ENCODE measurements at regions not wholly inside any gene's neighbourhood (a gene's known extent, or its start where the extent isn't known, plus 50 kb on each side); places are given as distances from the start of the nearest gene placed in this dataset.

DNA sequence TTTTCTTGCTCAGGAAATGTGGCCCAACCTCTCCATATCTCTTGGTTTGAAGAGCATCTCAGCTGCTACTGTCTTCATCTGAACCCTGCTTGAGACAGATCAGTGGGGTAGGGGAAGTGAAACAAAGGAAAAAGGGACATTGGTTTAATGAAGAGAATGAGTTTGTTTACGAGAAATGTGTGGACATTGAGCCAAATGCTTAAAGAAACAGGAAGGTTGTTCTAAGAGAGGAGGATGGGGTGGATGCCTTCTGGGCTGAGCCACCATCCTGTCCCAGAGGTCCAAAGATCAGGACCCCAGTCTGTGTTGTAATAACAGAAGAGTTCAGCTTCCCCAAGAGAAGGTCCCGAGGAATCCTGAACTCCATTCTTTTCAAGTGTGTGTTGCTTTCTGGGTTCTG lies 369.7 kb downstream of the INSC start:
- no peaks in the 10 kb centered on the region for H3K9me3 Mint-ChIP-seq
- Histone ChIP-seq H3K9me2 (ENCODE audit: insufficient read depth) (peaks cover 8% of the 10 kb centered on the region; the same call in 1 of the 2 replicates), H2AFZ (no peak overlapping the region), H3K79me2 (replicated peaks; ENCODE audit: insufficient read depth) (no peaks in the 10 kb centered on the region), H3K27me3 (ENCODE audit: insufficient read depth) (no peaks in the 10 kb centered on the region), H4K20me1 (replicated peaks; ENCODE audit: insufficient read depth) (no peaks in the 10 kb centered on the region), H3F3A (replicated peaks; ENCODE audit: low read depth) (no peaks in the 10 kb centered on the region), H3K4me1 (ENCODE audit: insufficient read depth) (no peaks in the 10 kb centered on the region), H3K4me3 (no peak overlapping the region), H3K27ac (ENCODE audit: low read depth) (no peak overlapping the region), H3K36me3 (ENCODE audit: insufficient read depth) (no peaks in the 10 kb centered on the region), H3K4me2 (no peak overlapping the region)
- no peak overlapping the region for H3K4me3 Mint-ChIP-seq
- no peaks in the 10 kb centered on the region for H3K36me3 Mint-ChIP-seq (ENCODE audit: low read depth)
- TF ChIP-seq POLR2AphosphoS5 (IDR thresholded peaks at IDR 0.05; ENCODE audit: low read depth) (no peak), ZNF114 (CRISPR knock-in tag; IDR thresholded peaks at IDR 0.05) (no peak), NANOG (IDR thresholded peaks at IDR 0.05; ENCODE audit: borderline replicate concordance) (no peak), EZH2 (IDR thresholded peaks at IDR 0.05; ENCODE audit: low read depth, unreplicated experiment) (no peak), JUNB (IDR thresholded peaks at IDR 0.05; ENCODE audit: unreplicated experiment) (no peak), ZNF331 (CRISPR knock-in tag; IDR thresholded peaks at IDR 0.05; ENCODE audit: low read depth) (no peak), CREB1 (CRISPR knock-in tag; IDR thresholded peaks at IDR 0.05; ENCODE audit: low read depth) (no peak), ETS1 (IDR thresholded peaks at IDR 0.05) (no peak), STAT1 (IDR thresholded peaks at IDR 0.05; ENCODE audit: unreplicated experiment) (no peak), EZH2phosphoT487 (IDR thresholded peaks at IDR 0.05; ENCODE audit: unreplicated experiment) (no peak), ZNF462 (CRISPR knock-in tag; IDR thresholded peaks at IDR 0.05) (no peak), CTCF (conservative IDR thresholded peaks at IDR 0.05; ENCODE audit: low read depth in 2 of 2) (no peak)
- TF ChIP-seq, protein P1, sequence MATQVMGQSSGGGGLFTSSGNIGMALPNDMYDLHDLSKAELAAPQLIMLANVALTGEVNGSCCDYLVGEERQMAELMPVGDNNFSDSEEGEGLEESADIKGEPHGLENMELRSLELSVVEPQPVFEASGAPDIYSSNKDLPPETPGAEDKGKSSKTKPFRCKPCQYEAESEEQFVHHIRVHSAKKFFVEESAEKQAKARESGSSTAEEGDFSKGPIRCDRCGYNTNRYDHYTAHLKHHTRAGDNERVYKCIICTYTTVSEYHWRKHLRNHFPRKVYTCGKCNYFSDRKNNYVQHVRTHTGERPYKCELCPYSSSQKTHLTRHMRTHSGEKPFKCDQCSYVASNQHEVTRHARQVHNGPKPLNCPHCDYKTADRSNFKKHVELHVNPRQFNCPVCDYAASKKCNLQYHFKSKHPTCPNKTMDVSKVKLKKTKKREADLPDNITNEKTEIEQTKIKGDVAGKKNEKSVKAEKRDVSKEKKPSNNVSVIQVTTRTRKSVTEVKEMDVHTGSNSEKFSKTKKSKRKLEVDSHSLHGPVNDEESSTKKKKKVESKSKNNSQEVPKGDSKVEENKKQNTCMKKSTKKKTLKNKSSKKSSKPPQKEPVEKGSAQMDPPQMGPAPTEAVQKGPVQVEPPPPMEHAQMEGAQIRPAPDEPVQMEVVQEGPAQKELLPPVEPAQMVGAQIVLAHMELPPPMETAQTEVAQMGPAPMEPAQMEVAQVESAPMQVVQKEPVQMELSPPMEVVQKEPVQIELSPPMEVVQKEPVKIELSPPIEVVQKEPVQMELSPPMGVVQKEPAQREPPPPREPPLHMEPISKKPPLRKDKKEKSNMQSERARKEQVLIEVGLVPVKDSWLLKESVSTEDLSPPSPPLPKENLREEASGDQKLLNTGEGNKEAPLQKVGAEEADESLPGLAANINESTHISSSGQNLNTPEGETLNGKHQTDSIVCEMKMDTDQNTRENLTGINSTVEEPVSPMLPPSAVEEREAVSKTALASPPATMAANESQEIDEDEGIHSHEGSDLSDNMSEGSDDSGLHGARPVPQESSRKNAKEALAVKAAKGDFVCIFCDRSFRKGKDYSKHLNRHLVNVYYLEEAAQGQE (IDR thresholded peaks at IDR 0.05; ENCODE audit: unreplicated experiment): no peak
- no peaks in the 10 kb centered on the region for H3K27me3 Mint-ChIP-seq (ENCODE audit: insufficient read depth, low read depth, poor library complexity)
- DNase-seq (ENCODE audit: low spot score) (no peak), ATAC-seq (no peak)
- H3K4me1 Mint-ChIP-seq: no peaks in the 10 kb centered on the region
- no peak overlapping the region for H3K27ac Mint-ChIP-seq
